IMR-90 (cell line): ENCODE measurements at regions not wholly inside any gene's neighbourhood (a gene's known extent, or its start where the extent isn't known, plus 50 kb on each side); places are given as distances from the start of the nearest gene placed in this dataset.

Experiments
- ATAC-seq: fragments of 200-7000 bp; cut with Tn5 transposase; 2 replicates; pipeline ENCODE4 v1.9.1; 2020; ENCODE audit warnings: low read depth, mild to moderate bottlenecking, moderate library complexity
- BruUV-seq: library from RNA; stranded (reverse); fragments of 400-500 nt; replicated peaks from 2 replicates; lab custom pipeline; 2021; lab: Mats Ljungman, UMichigan
- CTCF ChIA-PET: fragments of 300-600 bp; formaldehyde crosslinking; extraction: SDS; loops from one replicate; lab custom pipeline; 2021; ENCODE audit warnings: antibody characterized with exemption; lab: Yijun Ruan, JAX
- POLR2A ChIA-PET: fragments of 300-600 bp; sonication (Branson Sonifier 250); formaldehyde crosslinking; loops from one replicate; lab custom pipeline; 2022; ENCODE audit warnings: antibody characterized with exemption; ENCODE audit not compliant: unreplicated experiment; lab: Charles Lee
- DNase-seq: peaks from one replicate; pipeline ENCODE4 v3.0.0; 2013
- H2AFZ ChIP-seq: replicated peaks from 2 replicates; pipeline ENCODE3; 2013; ENCODE audit warnings: low read length, mild to moderate bottlenecking; ENCODE audit not compliant: poor library complexity
- H2AK5ac ChIP-seq: 2 replicates; pipeline ENCODE4 v1.6.1; 2013; ENCODE audit warnings: low read depth, low read length, inconsistent platforms
- H2AK9ac ChIP-seq: replicated peaks from 2 replicates; pipeline ENCODE3; 2013; ENCODE audit warnings: mild to moderate bottlenecking, low read depth, low read length, moderate library complexity; ENCODE audit not compliant: poor library complexity
- H2BK120ac ChIP-seq: 2 replicates; pipeline ENCODE4 v1.6.1; 2013; ENCODE audit warnings: low read depth, low read length, inconsistent platforms
- H2BK15ac ChIP-seq: 3 replicates; pipeline ENCODE4 v1.6.1; 2013; ENCODE audit warnings: low read depth, low read length, inconsistent platforms
- H2BK20ac ChIP-seq: 2 replicates; pipeline ENCODE4 v1.6.1; 2013; ENCODE audit warnings: low read depth, mild to moderate bottlenecking, inconsistent platforms, low read length, moderate library complexity
- H2BK5ac ChIP-seq: 2 replicates; pipeline ENCODE4 v1.6.1; 2013; ENCODE audit warnings: mild to moderate bottlenecking, low read depth, low read length, inconsistent platforms; ENCODE audit not compliant: poor library complexity, severe bottlenecking
- H3K14ac ChIP-seq: replicated peaks from 2 replicates; pipeline ENCODE4 v1.6.1; 2013; ENCODE audit warnings: low read depth, low read length, inconsistent platforms
- H3K18ac ChIP-seq: 2 replicates; pipeline ENCODE4 v1.6.1; 2013; ENCODE audit warnings: low read depth, low read length, control low read depth
- H3K23ac ChIP-seq: 2 replicates; pipeline ENCODE4 v1.6.1; 2013; ENCODE audit warnings: low read depth, low read length, inconsistent platforms
- H3K27ac ChIP-seq: 2 replicates; pipeline ENCODE4 v1.5.1; 2013; ENCODE audit warnings: mild to moderate bottlenecking, control low read depth, low read length; ENCODE audit not compliant: insufficient read depth
- H3K27me3 ChIP-seq: 2 replicates; pipeline ENCODE4 v1.6.1; 2013; ENCODE audit warnings: low read length; ENCODE audit not compliant: control insufficient read depth, insufficient read depth
- H3K36me3 ChIP-seq: 2 replicates; pipeline ENCODE4 v1.6.1; 2013; ENCODE audit warnings: low read length, mixed read lengths; ENCODE audit not compliant: control insufficient read depth, insufficient read depth
- H3K4ac ChIP-seq: 2 replicates; pipeline ENCODE4 v1.6.1; 2013; ENCODE audit warnings: low read depth, low read length, inconsistent platforms
- H3K4me1 ChIP-seq: 2 replicates; pipeline ENCODE4 v1.6.1; 2013; ENCODE audit warnings: low read length, mixed read lengths; ENCODE audit not compliant: control insufficient read depth, insufficient read depth
- H3K4me2 ChIP-seq: 2 replicates; pipeline ENCODE4 v1.6.1; 2013; ENCODE audit warnings: low read depth, mild to moderate bottlenecking, control low read depth, low read length, moderate library complexity
- H3K4me3 ChIP-seq: 2 replicates; pipeline ENCODE4 v1.5.1; 2013; ENCODE audit warnings: low read depth, mild to moderate bottlenecking, control low read depth, low read length, moderate library complexity; ENCODE audit not compliant: insufficient read depth
- H3K56ac ChIP-seq: 2 replicates; pipeline ENCODE4 v1.6.1; 2013; ENCODE audit warnings: low read length, inconsistent platforms; ENCODE audit not compliant: insufficient read depth; ENCODE audit errors: extremely low read depth
- H3K79me1 ChIP-seq, 2 experiments: 2 replicates each; pipeline ENCODE4 v1.6.1; 2013; ENCODE audit warnings: low read length in 2 of 2, inconsistent platforms in 1 of 2, low read depth in 1 of 2
- H3K9ac ChIP-seq: 2 replicates; pipeline ENCODE4 v1.6.1; 2013; ENCODE audit warnings: low read depth, low read length, control low read depth
- H3K9me1 ChIP-seq: 2 replicates; pipeline ENCODE4 v1.6.1; 2013; ENCODE audit warnings: low read length, inconsistent platforms; ENCODE audit not compliant: insufficient read depth
- H3K9me3 ChIP-seq: 2 replicates; pipeline ENCODE4 v1.6.1; 2013; ENCODE audit warnings: low read length; ENCODE audit not compliant: control insufficient read depth, insufficient read depth
- H4K20me1 ChIP-seq: 2 replicates; pipeline ENCODE4 v1.6.1; 2013; ENCODE audit warnings: low read length, inconsistent platforms; ENCODE audit not compliant: insufficient read depth
- H4K5ac ChIP-seq: 2 replicates; pipeline ENCODE4 v1.6.1; 2013; ENCODE audit warnings: mild to moderate bottlenecking, low read depth, low read length, control low read depth
- H4K8ac ChIP-seq, 2 experiments: 2 replicates each; pipeline ENCODE4 v1.6.1; 2013; ENCODE audit warnings: low read depth in 2 of 2, low read length in 2 of 2, control low read depth in 1 of 2, inconsistent platforms in 1 of 2
- H4K91ac ChIP-seq: 2 replicates; pipeline ENCODE4 v1.6.1; 2013; ENCODE audit warnings: low read depth, low read length, inconsistent platforms; ENCODE audit not compliant: insufficient read depth
- BHLHE40 ChIP-seq: fragments of 150-350 bp; IDR thresholded peaks from 2 replicates; pipeline ENCODE4 v1.6.1; 2016; ENCODE audit warnings: mild to moderate bottlenecking, low read depth, low read length
- CHD1 ChIP-seq: IDR thresholded peaks from 2 replicates; pipeline ENCODE4 v1.6.1; 2012; ENCODE audit warnings: low read depth, low read length, improper control_type of control experiment
- FOS ChIP-seq: fragments of 150-350 bp; IDR thresholded peaks from 2 replicates; pipeline ENCODE4 v1.6.1; 2016; ENCODE audit warnings: low read depth, low read length
- MXI1 ChIP-seq: IDR thresholded peaks from 2 replicates; pipeline ENCODE4 v1.6.1; 2012; ENCODE audit warnings: low read depth, mild to moderate bottlenecking, low read length, moderate library complexity, borderline replicate concordance
- NFE2L2 ChIP-seq: fragments of 150-350 bp; IDR thresholded peaks from 2 replicates; pipeline ENCODE4 v1.6.1; 2016; ENCODE audit warnings: low read depth, mild to moderate bottlenecking, low read length
- RFX5 ChIP-seq: IDR thresholded peaks from 2 replicates; pipeline ENCODE4 v1.8.0; 2012; ENCODE audit warnings: low read depth, mild to moderate bottlenecking, low read length, moderate library complexity
- SMC3 ChIP-seq: fragments of 150-350 bp; IDR thresholded peaks from 2 replicates; pipeline ENCODE4 v1.6.1; 2016; ENCODE audit warnings: low read depth, mild to moderate bottlenecking, antibody characterized with exemption, low read length, moderate library complexity
- WGBS, 2 experiments: methylation state at CpG; one replicate each; pipeline versions ENCODE4 v1.1.5 to v1.1.7; 2013; ENCODE audit warnings: missing lambda C conversion rate in 2 of 2; ENCODE audit not compliant: insufficient read length in 1 of 2; ENCODE audit errors: extremely low coverage in 2 of 2; 5-methylcytosine and 5-hydroxymethylcytosine counted together
- dilution Hi-C: fragments of 300-500 bp; cut with HindIII; formaldehyde crosslinking; loops from one replicate; pipeline ENCODE4 v1.14.3; 2018; ENCODE audit warnings: low sequenced_read_pairs; ENCODE audit not compliant: unreplicated experiment
- in situ Hi-C: fragments of 300-500 bp; cut with MboI; formaldehyde crosslinking; loops from 3 replicates; pipeline ENCODE4 v1.14.3; 2019; ENCODE audit warnings: low sequenced_read_pairs, inconsistent platforms, mixed read lengths
- intact Hi-C: fragments of 100-400 bp; cut with micrococcal nuclease; formaldehyde crosslinking; loops from 2 replicates; pipeline ENCODE4 v1.10.0; 2022
- TF ChIP-seq, protein P1 (sequence below): conservative IDR thresholded peaks from 2 replicates; pipeline ENCODE4 v1.5.1; 2012; ENCODE audit warnings: mild to moderate bottlenecking, low read depth, low read length, improper control_type of control experiment
- TF ChIP-seq, protein P2 (sequence below): fragments of 150-350 bp; IDR thresholded peaks from 2 replicates; pipeline ENCODE4 v1.6.1; 2017; ENCODE audit warnings: mild to moderate bottlenecking, antibody characterized with exemption, low read length, low read depth
- TF ChIP-seq, protein P3 (sequence below): fragments of 150-350 bp; IDR thresholded peaks from 2 replicates; pipeline ENCODE4 v1.6.1; 2016; ENCODE audit warnings: low read depth, mild to moderate bottlenecking, low read length, moderate library complexity, borderline replicate concordance

DNA sequence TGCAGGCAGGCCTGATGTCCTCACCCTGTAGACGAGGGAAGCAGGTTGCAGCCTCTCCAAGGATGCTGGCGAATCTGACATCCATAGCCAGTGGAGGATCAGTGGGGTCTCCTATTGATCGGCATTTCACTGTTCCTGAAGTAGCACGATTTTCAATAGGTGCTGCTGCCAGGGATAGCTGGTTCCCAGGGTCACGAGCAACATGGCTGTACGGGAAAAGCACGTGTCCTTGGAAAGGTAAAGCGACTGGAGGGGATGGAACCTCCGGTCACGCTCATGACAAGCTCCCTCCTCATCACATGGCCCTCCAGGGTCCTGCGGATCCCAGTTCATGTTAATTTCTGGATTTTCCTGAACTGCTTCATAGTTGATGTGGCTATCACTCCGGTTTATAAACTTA is 373.7 kb upstream of the SMIM21 start:
- Histone ChIP-seq H2BK5ac (no peak overlapping the region), H3K4ac (no peak overlapping the region), H3K79me1 (no peaks in the 10 kb centered on the region), H3K27me3 (no peaks in the 10 kb centered on the region), H3K14ac (no peak overlapping the region), H3K4me2 (no peak overlapping the region), H4K91ac (no peak overlapping the region), H4K20me1 (no peaks in the 10 kb centered on the region), H4K5ac (no peak overlapping the region), H2BK120ac (no peak overlapping the region), H2BK20ac (no peak overlapping the region), H3K4me1 (no peaks in the 10 kb centered on the region), H3K9me3 (peaks cover 3% of the 10 kb centered on the region), H4K8ac (no peak overlapping the region), H2AK9ac (no peak overlapping the region), H3K4me3 (no peak overlapping the region), H3K18ac (no peak overlapping the region), H2AK5ac (no peak overlapping the region), H2AFZ (no peak overlapping the region), H2BK15ac (no peak overlapping the region), H3K56ac (no peak overlapping the region), H3K36me3 (no peaks in the 10 kb centered on the region), H3K9me1 (no peaks in the 10 kb centered on the region), H3K9ac (no peak overlapping the region), H3K23ac (no peak overlapping the region), H3K27ac (no peak overlapping the region)
- in situ Hi-C loops (no loop called here), intact Hi-C loops (no loop called here), dilution Hi-C loops (no loop called here)
- no peak for TF ChIP-seq MXI1
- TF ChIP-seq, protein P1, sequence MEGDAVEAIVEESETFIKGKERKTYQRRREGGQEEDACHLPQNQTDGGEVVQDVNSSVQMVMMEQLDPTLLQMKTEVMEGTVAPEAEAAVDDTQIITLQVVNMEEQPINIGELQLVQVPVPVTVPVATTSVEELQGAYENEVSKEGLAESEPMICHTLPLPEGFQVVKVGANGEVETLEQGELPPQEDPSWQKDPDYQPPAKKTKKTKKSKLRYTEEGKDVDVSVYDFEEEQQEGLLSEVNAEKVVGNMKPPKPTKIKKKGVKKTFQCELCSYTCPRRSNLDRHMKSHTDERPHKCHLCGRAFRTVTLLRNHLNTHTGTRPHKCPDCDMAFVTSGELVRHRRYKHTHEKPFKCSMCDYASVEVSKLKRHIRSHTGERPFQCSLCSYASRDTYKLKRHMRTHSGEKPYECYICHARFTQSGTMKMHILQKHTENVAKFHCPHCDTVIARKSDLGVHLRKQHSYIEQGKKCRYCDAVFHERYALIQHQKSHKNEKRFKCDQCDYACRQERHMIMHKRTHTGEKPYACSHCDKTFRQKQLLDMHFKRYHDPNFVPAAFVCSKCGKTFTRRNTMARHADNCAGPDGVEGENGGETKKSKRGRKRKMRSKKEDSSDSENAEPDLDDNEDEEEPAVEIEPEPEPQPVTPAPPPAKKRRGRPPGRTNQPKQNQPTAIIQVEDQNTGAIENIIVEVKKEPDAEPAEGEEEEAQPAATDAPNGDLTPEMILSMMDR = no peak
- TF ChIP-seq CHD1 = no peak
- TF ChIP-seq, protein P2, sequence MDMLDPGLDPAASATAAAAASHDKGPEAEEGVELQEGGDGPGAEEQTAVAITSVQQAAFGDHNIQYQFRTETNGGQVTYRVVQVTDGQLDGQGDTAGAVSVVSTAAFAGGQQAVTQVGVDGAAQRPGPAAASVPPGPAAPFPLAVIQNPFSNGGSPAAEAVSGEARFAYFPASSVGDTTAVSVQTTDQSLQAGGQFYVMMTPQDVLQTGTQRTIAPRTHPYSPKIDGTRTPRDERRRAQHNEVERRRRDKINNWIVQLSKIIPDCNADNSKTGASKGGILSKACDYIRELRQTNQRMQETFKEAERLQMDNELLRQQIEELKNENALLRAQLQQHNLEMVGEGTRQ = no peak
- TF ChIP-seq RFX5 = no peak
- no peak for TF ChIP-seq BHLHE40
- no peak for TF ChIP-seq SMC3
- TF ChIP-seq FOS = no peak
- no peak for TF ChIP-seq NFE2L2
- TF ChIP-seq, protein P3, sequence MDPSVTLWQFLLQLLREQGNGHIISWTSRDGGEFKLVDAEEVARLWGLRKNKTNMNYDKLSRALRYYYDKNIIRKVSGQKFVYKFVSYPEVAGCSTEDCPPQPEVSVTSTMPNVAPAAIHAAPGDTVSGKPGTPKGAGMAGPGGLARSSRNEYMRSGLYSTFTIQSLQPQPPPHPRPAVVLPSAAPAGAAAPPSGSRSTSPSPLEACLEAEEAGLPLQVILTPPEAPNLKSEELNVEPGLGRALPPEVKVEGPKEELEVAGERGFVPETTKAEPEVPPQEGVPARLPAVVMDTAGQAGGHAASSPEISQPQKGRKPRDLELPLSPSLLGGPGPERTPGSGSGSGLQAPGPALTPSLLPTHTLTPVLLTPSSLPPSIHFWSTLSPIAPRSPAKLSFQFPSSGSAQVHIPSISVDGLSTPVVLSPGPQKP = no peak
- no CpG with 5 or more reads among the region's 12 CpGs for WGBS, 2 experiments
- ChIA-PET CTCF (no interaction called here), POLR2A (no interaction called here)
- DNase-seq = no peak
- no TSS peak for BruUV-seq
- ATAC-seq = no peak
